Activated naive CD4-positive, alpha-beta T cell treated with anti-CD3 and anti-CD28 coated beads, Interleukin-2, amount 10 ng/mL, durations not matched to agents 7 days and 5 days (primary cell): ENCODE measurements at regions not wholly inside any gene's neighbourhood (a gene's known extent, or its start where the extent isn't known, plus 50 kb on each side); places are given as distances from the start of the nearest gene placed in this dataset.

Experiments
- CTCF ChIA-PET: fragments of 350-600 bp; sonication (Branson Sonifier 250); formaldehyde crosslinking; loops from one replicate; lab custom pipeline; 2021; ENCODE audit warnings: antibody characterized with exemption; lab: Charles Lee
- DNase-seq: peaks from one replicate; pipeline ENCODE4 v3.0.0-alpha.2; 2020
- H3K27ac Mint-ChIP-seq: one replicate; pipeline ENCODE4 v1.8.0; 2021; ENCODE audit warnings: mild to moderate bottlenecking, moderate library complexity, mixed read lengths
- H3K27me3 Mint-ChIP-seq: one replicate; pipeline ENCODE4 v1.8.0; 2021; ENCODE audit warnings: mild to moderate bottlenecking, mixed read lengths
- H3K36me3 Mint-ChIP-seq: one replicate; pipeline ENCODE4 v1.8.0; 2021; ENCODE audit warnings: mixed read lengths
- H3K4me1 Mint-ChIP-seq: one replicate; pipeline ENCODE4 v1.8.0; 2021; ENCODE audit warnings: mixed read lengths
- H3K4me3 Mint-ChIP-seq: one replicate; pipeline ENCODE4 v1.8.0; 2021; ENCODE audit warnings: mild to moderate bottlenecking, moderate library complexity, mixed read lengths
- H3K9me3 Mint-ChIP-seq: one replicate; pipeline ENCODE4 v1.8.0; 2021; ENCODE audit warnings: mixed read lengths

- CTCF ChIA-PET: no interaction called here
- H3K27ac Mint-ChIP-seq: no peak overlapping the region
- no peaks in the 10 kb centered on the region for H3K27me3 Mint-ChIP-seq
- H3K9me3 Mint-ChIP-seq: no peaks in the 10 kb centered on the region
- no peak overlapping the region for H3K4me3 Mint-ChIP-seq
- no peak for DNase-seq
- no peaks in the 10 kb centered on the region for H3K4me1 Mint-ChIP-seq
- no peaks in the 10 kb centered on the region for H3K36me3 Mint-ChIP-seq
Observed at GRCh38 chr10:131444862-131445461, 133.4 kb upstream of the TCERG1L start.

- no peak for DNase-seq
- H3K4me3 Mint-ChIP-seq: no peak overlapping the region
- no peaks in the 10 kb centered on the region for H3K27me3 Mint-ChIP-seq
Observed at GRCh38 chr10:131445623-131446022, 134.1 kb upstream of the TCERG1L start.

GRCh38 chr10:131446171-131446570 is 134.7 kb upstream of the TCERG1L start:
- CTCF ChIA-PET: no interaction called here
- no peak overlapping the region for H3K4me3 Mint-ChIP-seq
- no peak overlapping the region for H3K27ac Mint-ChIP-seq
- no peaks in the 10 kb centered on the region for H3K27me3 Mint-ChIP-seq
- no peaks in the 10 kb centered on the region for H3K4me1 Mint-ChIP-seq
- no peaks in the 10 kb centered on the region for H3K9me3 Mint-ChIP-seq
- DNase-seq: no peak
- no peaks in the 10 kb centered on the region for H3K36me3 Mint-ChIP-seq

More at GRCh38 chr10:131445623-131446022, 134.1 kb upstream of the TCERG1L start:
- Mint-ChIP-seq H3K36me3 (no peaks in the 10 kb centered on the region), H3K27ac (no peak overlapping the region), H3K4me1 (no peaks in the 10 kb centered on the region), H3K9me3 (no peaks in the 10 kb centered on the region)
- CTCF ChIA-PET: no interaction called here

- H3K4me1 Mint-ChIP-seq: no peaks in the 10 kb centered on the region
- CTCF ChIA-PET: no interaction called here
Observed at GRCh38 chr10:131448171-131448570, 136.7 kb upstream of the TCERG1L start.

GRCh38 chr10:131448883-131449282 is 137.4 kb upstream of the TCERG1L start:
- Mint-ChIP-seq H3K36me3 (no peaks in the 10 kb centered on the region), H3K4me3 (no peak overlapping the region), H3K27ac (no peak overlapping the region), H3K27me3 (peaks cover 20% of the 10 kb centered on the region), H3K4me1 (peaks cover 1% of the 10 kb centered on the region), H3K9me3 (no peaks in the 10 kb centered on the region)
- CTCF ChIA-PET: no interaction called here
- no peak for DNase-seq

More at GRCh38 chr10:131448171-131448570, 136.7 kb upstream of the TCERG1L start:
- H3K4me3 Mint-ChIP-seq: no peak overlapping the region
- no peaks in the 10 kb centered on the region for H3K36me3 Mint-ChIP-seq
- H3K27ac Mint-ChIP-seq: no peak overlapping the region
- no peak for DNase-seq
- peaks cover 13% of the 10 kb centered on the region for H3K27me3 Mint-ChIP-seq
- no peaks in the 10 kb centered on the region for H3K9me3 Mint-ChIP-seq

GRCh38 chr10:131450216-131450765 is 138.8 kb upstream of the TCERG1L start:
- Mint-ChIP-seq H3K36me3 (no peaks in the 10 kb centered on the region), H3K4me1 (peaks cover 4% of the 10 kb centered on the region), H3K9me3 (no peaks in the 10 kb centered on the region), H3K27me3 (peaks cover 24% of the 10 kb centered on the region), H3K27ac (no peak overlapping the region), H3K4me3 (no peak overlapping the region)
- no peak for DNase-seq
- CTCF ChIA-PET: no interaction called here

GRCh38 chr10:131451407-131452015 is 140.0 kb upstream of the TCERG1L start:
- no peak for DNase-seq
- Mint-ChIP-seq H3K27ac (no peak overlapping the region), H3K36me3 (no peaks in the 10 kb centered on the region), H3K4me3 (no peak overlapping the region), H3K9me3 (no peaks in the 10 kb centered on the region), H3K4me1 (peaks cover 4% of the 10 kb centered on the region), H3K27me3 (peaks cover 24% of the 10 kb centered on the region)
- CTCF ChIA-PET: no interaction called here

GRCh38 chr10:131452926-131453720 is 141.6 kb upstream of the TCERG1L start:
- H3K4me1 Mint-ChIP-seq: peaks cover 4% of the 10 kb centered on the region
- H3K36me3 Mint-ChIP-seq: no peaks in the 10 kb centered on the region
- no peaks in the 10 kb centered on the region for H3K9me3 Mint-ChIP-seq
- H3K27ac Mint-ChIP-seq: no peak overlapping the region
- DNase-seq: no peak
- H3K27me3 Mint-ChIP-seq: peaks cover 24% of the 10 kb centered on the region
- CTCF ChIA-PET: interaction anchor here (0.6 to 1.7 kb wide), 7 partner anchors 13 to 978 kb away, joined by 3 to 7 read pairs (median 3); no protein-coding TSS in a partner anchor
- H3K4me3 Mint-ChIP-seq: no peak overlapping the region

GRCh38 chr10:131453721-131454634 is 142.5 kb upstream of the TCERG1L start:
- DNase-seq: peak; percentile 78
- CTCF ChIA-PET: interaction anchor here (0.6 to 1.7 kb wide), 8 partner anchors 13 to 979 kb away, joined by 3 to 7 read pairs (median 3); no protein-coding TSS in a partner anchor
- Mint-ChIP-seq H3K36me3 (no peaks in the 10 kb centered on the region), H3K9me3 (no peaks in the 10 kb centered on the region), H3K4me1 (peaks cover 4% of the 10 kb centered on the region), H3K4me3 (no peak overlapping the region), H3K27me3 (peaks cover 24% of the 10 kb centered on the region), H3K27ac (no peak overlapping the region)

GRCh38 chr10:131456411-131456810 is 144.9 kb upstream of the TCERG1L start:
- H3K4me1 Mint-ChIP-seq: peaks cover 4% of the 10 kb centered on the region
- H3K36me3 Mint-ChIP-seq: no peaks in the 10 kb centered on the region
- CTCF ChIA-PET: no interaction called here
- peaks cover 24% of the 10 kb centered on the region for H3K27me3 Mint-ChIP-seq
- no peaks in the 10 kb centered on the region for H3K9me3 Mint-ChIP-seq
- DNase-seq: no peak
- H3K4me3 Mint-ChIP-seq: no peak overlapping the region
- H3K27ac Mint-ChIP-seq: no peak overlapping the region

GRCh38 chr10:131461093-131461492 is 149.6 kb upstream of the TCERG1L start:
- Mint-ChIP-seq H3K4me3 (no peak overlapping the region), H3K36me3 (no peaks in the 10 kb centered on the region), H3K9me3 (no peaks in the 10 kb centered on the region), H3K4me1 (no peaks in the 10 kb centered on the region), H3K27me3 (peaks cover 4% of the 10 kb centered on the region), H3K27ac (no peak overlapping the region)
- CTCF ChIA-PET: no interaction called here
- DNase-seq: no peak

- CTCF ChIA-PET: no interaction called here
- Mint-ChIP-seq H3K4me3 (no peak overlapping the region), H3K4me1 (no peaks in the 10 kb centered on the region), H3K36me3 (no peaks in the 10 kb centered on the region), H3K27ac (no peak overlapping the region), H3K27me3 (peaks cover 4% of the 10 kb centered on the region), H3K9me3 (no peaks in the 10 kb centered on the region)
- no peak for DNase-seq
Observed at GRCh38 chr10:131464789-131465188, 153.3 kb upstream of the TCERG1L start.

GRCh38 chr10:131469551-131469950 is 158.0 kb upstream of the TCERG1L start:
- CTCF ChIA-PET: no interaction called here
- no peak for DNase-seq
- no peaks in the 10 kb centered on the region for H3K4me1 Mint-ChIP-seq
- H3K27me3 Mint-ChIP-seq: no peaks in the 10 kb centered on the region
- H3K4me3 Mint-ChIP-seq: no peak overlapping the region
- H3K27ac Mint-ChIP-seq: no peak overlapping the region
- H3K36me3 Mint-ChIP-seq: no peaks in the 10 kb centered on the region
- no peaks in the 10 kb centered on the region for H3K9me3 Mint-ChIP-seq
